K562 (cell line): ENCODE measurements at regions not wholly inside any gene's neighbourhood (a gene's known extent, or its start where the extent isn't known, plus 50 kb on each side); places are given as distances from the start of the nearest gene placed in this dataset.

Experiments
- ATAC-seq: fragments of 200-7000 bp; cut with Tn5 transposase; 3 replicates; pipeline ENCODE4 v1.9.1; 2020; ENCODE audit warnings: moderate library complexity
- BruUV-seq: library from RNA; stranded (reverse); fragments of 400-500 nt; replicated peaks from 2 replicates; lab custom pipeline; 2021; lab: Mats Ljungman, UMichigan
- CTCF ChIA-PET: fragments of 300-600 bp; formaldehyde crosslinking; extraction: SDS; loops from one replicate; lab custom pipeline; 2021; ENCODE audit warnings: low intra/inter-chr PET ratio; lab: Yijun Ruan, JAX
- POLR2A ChIA-PET: fragments of 300-600, 350-650 bp; sonication (Branson Sonifier 250); formaldehyde crosslinking; extraction: SDS; loops from one replicate; lab custom pipeline; 2021; ENCODE audit warnings: antibody characterized with exemption, inconsistent platforms; lab: Yijun Ruan, JAX
- DNase-seq, 4 experiments: peaks; one replicate each; pipeline versions ENCODE4 v3.0.0 to v3.0.0-alpha.2; 2011 to 2018; ENCODE audit warnings: low spot score in 3 of 4, mixed read lengths in 3 of 4; ENCODE audit errors: extremely low read depth in 1 of 4
- FAIRE-seq: peaks from 2 replicates; lab custom pipeline; 2011; peaks lifted over from hg19 to GRCh38; lab: Jason Lieb, UNC
- H2AFZ ChIP-seq: 2 replicates; pipeline ENCODE4 v1.6.0; 2011; ENCODE audit warnings: low read depth, low read length, control low read depth, inconsistent platforms
- H3K27ac ChIP-seq: fragments of 200-600 bp; 3 replicates; pipeline ENCODE4 v1.8.0; 2011; ENCODE audit warnings: low read depth, mild to moderate bottlenecking, control low read depth, inconsistent platforms, low read length, moderate library complexity, mixed read lengths; ENCODE audit errors: extremely low read depth
- H3K27me3 ChIP-seq, 2 experiments: fragments of 300-600 bp in 1 of 2; 2 replicates in 1 of 2; 3 replicates in 1 of 2; pipeline versions ENCODE4 v1.6.0 to v1.8.0; 2011; ENCODE audit warnings: inconsistent platforms in 2 of 2, low read length in 2 of 2, mild to moderate bottlenecking in 1 of 2, mixed read lengths in 1 of 2, moderate library complexity in 1 of 2; ENCODE audit not compliant: control insufficient read depth in 2 of 2, insufficient read depth in 2 of 2
- H3K36me3 ChIP-seq: fragments of 300-600 bp; 3 replicates; pipeline ENCODE4 v1.8.0; 2011; ENCODE audit warnings: mild to moderate bottlenecking, low read length, inconsistent platforms; ENCODE audit not compliant: control insufficient read depth, insufficient read depth
- H3K4me1 ChIP-seq, 2 experiments: fragments of 200-600 bp in 1 of 2; replicated peaks in 1 of 2; 2 replicates in 1 of 2; 3 replicates in 1 of 2; pipeline versions ENCODE4 v1.5.1 to v1.8.0; 2011; ENCODE audit warnings: inconsistent platforms in 2 of 2, low read length in 2 of 2, mild to moderate bottlenecking in 1 of 2, mixed read lengths in 1 of 2, moderate library complexity in 1 of 2; ENCODE audit not compliant: control insufficient read depth in 2 of 2, insufficient read depth in 2 of 2
- H3K4me2 ChIP-seq: 2 replicates; pipeline ENCODE4 v1.6.1; 2011; ENCODE audit warnings: low read length, control low read depth, inconsistent platforms, mixed read lengths; ENCODE audit not compliant: insufficient read depth
- H3K4me3 ChIP-seq: fragments of 200-600 bp; sonication (generic), shearing (Covaris generic); 2 replicates; pipeline ENCODE4 v1.5.1; 2016; ENCODE audit warnings: control low read depth, inconsistent platforms
- H3K79me2 ChIP-seq: fragments of 200-600 bp; 3 replicates; pipeline ENCODE4 v1.8.0; 2011; ENCODE audit warnings: low read length, inconsistent platforms; ENCODE audit not compliant: control insufficient read depth, insufficient read depth
- H3K9ac ChIP-seq, 2 experiments: 2 replicates each; pipeline versions ENCODE4 v1.6.0 to v1.6.1; 2011; ENCODE audit warnings: low read depth in 2 of 2, low read length in 2 of 2, control low read depth in 1 of 2, inconsistent platforms in 1 of 2, mild to moderate bottlenecking in 1 of 2, mixed read lengths in 1 of 2; ENCODE audit not compliant: insufficient read depth in 1 of 2
- H3K9me1 ChIP-seq: one replicate; pipeline ENCODE4 v1.6.0; 2011; ENCODE audit warnings: inconsistent platforms, mild to moderate bottlenecking, low read length, moderate library complexity; ENCODE audit not compliant: control insufficient read depth, insufficient read depth
- H3K9me3 ChIP-seq: replicated peaks from 2 replicates; pipeline ENCODE4 v1.5.1; 2011; ENCODE audit warnings: low read depth, low read length, inconsistent platforms; ENCODE audit not compliant: control insufficient read depth, insufficient read depth
- H4K20me1 ChIP-seq: replicated peaks from 2 replicates; pipeline ENCODE4 v1.6.1; 2011; ENCODE audit warnings: low read length, inconsistent platforms, mixed read lengths; ENCODE audit not compliant: control insufficient read depth, insufficient read depth
- ASH1L ChIP-seq: fragments of 450-650 bp; IDR thresholded peaks from 2 replicates; pipeline ENCODE4 v1.6.1; 2018; ENCODE audit warnings: borderline replicate concordance, mild to moderate bottlenecking, low read depth; ENCODE audit not compliant: partially characterized antibody
- ATF3 ChIP-seq, 2 experiments: fragments of 450-650 bp in 1 of 2; sonication (generic) in 1 of 2; formaldehyde crosslinking in 1 of 2; IDR thresholded peaks in 1 of 2; conservative IDR thresholded peaks in 1 of 2; 2 replicates each; pipeline versions ENCODE4 v1.6.1 to v1.8.1; 2016 to 2023; ENCODE audit warnings: mild to moderate bottlenecking in 2 of 2, moderate library complexity in 2 of 2, inconsistent platforms in 1 of 2, missing genetic modification reagents in 1 of 2
- FOSL1 ChIP-seq: fragments of 200-800 bp; sonication (Bioruptor generic); conservative IDR thresholded peaks from 2 replicates; pipeline ENCODE4 v1.6.1; 2016; ENCODE audit warnings: missing genetic modification characterization, missing compliant biosample characterization
- MAFG ChIP-seq: fragments of 450-650 bp; conservative IDR thresholded peaks from 2 replicates; pipeline ENCODE4 v1.6.1; 2016; ENCODE audit warnings: missing genetic modification characterization, missing compliant biosample characterization
- MITF ChIP-seq: IDR thresholded peaks from 2 replicates; pipeline ENCODE4 v1.6.1; 2014; ENCODE audit warnings: antibody characterized with exemption
- PBX2 ChIP-seq, 2 experiments: IDR thresholded peaks in 1 of 2; conservative IDR thresholded peaks in 1 of 2; 2 replicates each; pipeline ENCODE4 v1.6.1; 2016; ENCODE audit warnings: low read depth in 2 of 2, mild to moderate bottlenecking in 1 of 2, missing compliant biosample characterization in 1 of 2, missing genetic modification characterization in 1 of 2, moderate library complexity in 1 of 2
- RBM25 ChIP-seq: fragments of 200-400 bp; formaldehyde crosslinking; IDR thresholded peaks from 2 replicates; pipeline ENCODE4 v1.6.1; 2018; ENCODE audit warnings: low read length, low read depth, moderate library complexity; ENCODE audit not compliant: severe bottlenecking
- ZNF224 ChIP-seq: sonication (generic); formaldehyde crosslinking; IDR thresholded peaks from 2 replicates; pipeline ENCODE4 v1.8.0; 2022; ENCODE audit warnings: mild to moderate bottlenecking, missing genetic modification reagents
- WGBS: fragments of 100-300 bp; shearing (Covaris generic); methylation state at CpG from one replicate; pipeline ENCODE4 v1.1.6; 2016; ENCODE audit warnings: low coverage, mixed read lengths; ENCODE audit not compliant: insufficient coverage; ENCODE audit errors: missing lambda C conversion rate; 5-methylcytosine and 5-hydroxymethylcytosine counted together
- in situ Hi-C: fragments of 300-500 bp; cut with MboI; formaldehyde crosslinking; loops from 4 replicates; pipeline ENCODE4 v1.15.0; 2018; ENCODE audit warnings: inconsistent platforms, mixed read lengths
- intact Hi-C: fragments of 100-400 bp; cut with micrococcal nuclease; formaldehyde crosslinking; loops from 2 replicates; pipeline ENCODE4 v1.14.2; 2022

- DNase-seq (no peak), ATAC-seq (no peak), FAIRE-seq (no peak)
- intact Hi-C loops: no loop called here
- Histone ChIP-seq H3K4me2 (no peak overlapping the region), H3K9me3 (no peaks in the 10 kb centered on the region), H3K36me3 (no peaks in the 10 kb centered on the region), H3K9ac (no peak overlapping the region), H3K79me2 (no peaks in the 10 kb centered on the region), H3K9me1 (no peaks in the 10 kb centered on the region), H3K4me1 (no peaks in the 10 kb centered on the region), H3K4me3 (no peak overlapping the region), H3K27ac (no peak overlapping the region), H4K20me1 (no peaks in the 10 kb centered on the region), H3K27me3 (peaks cover 6 to 12% of the 10 kb centered on the region in 2 experiments), H2AFZ (no peak overlapping the region)
- ChIA-PET CTCF (no interaction called here), POLR2A (no interaction called here)
- WGBS: 2% methylated on average over 6 of the region's 6 CpGs
- in situ Hi-C loops: no loop called here
- no peak for TF ChIP-seq ZNF224 (CRISPR knock-in tag)
- TF ChIP-seq RBM25: peak; percentile 65
- BruUV-seq: no TSS peak
These were observed 105.6 kb downstream of the LIPG start for GRCh38 chr18:49667462-49667861.

GRCh38 chr18:49666045-49666775 is 104.4 kb downstream of the LIPG start:
- BruUV-seq: no TSS peak
- H3K4me1 ChIP-seq: no peaks in the 10 kb centered on the region
- ATAC-seq (no peak), FAIRE-seq (no peak), DNase-seq (no peak)
- in situ Hi-C loops (no loop called here), intact Hi-C loops (no loop called here)
- peaks cover 6 to 23% of the 10 kb centered on the region in 2 experiments for H3K27me3 ChIP-seq
- no peak overlapping the region for H3K4me3 ChIP-seq
- POLR2A ChIA-PET: no interaction called here
- CTCF ChIA-PET: no interaction called here
- no peak overlapping the region for H3K9ac ChIP-seq
- H3K27ac ChIP-seq: no peak overlapping the region
- H3K36me3 ChIP-seq: no peaks in the 10 kb centered on the region
- H2AFZ ChIP-seq: no peak overlapping the region
- WGBS: 2% methylated on average over 4 of the region's 4 CpGs
- H4K20me1 ChIP-seq: no peaks in the 10 kb centered on the region
- no peaks in the 10 kb centered on the region for H3K79me2 ChIP-seq
- no peaks in the 10 kb centered on the region for H3K9me3 ChIP-seq
- no peaks in the 10 kb centered on the region for H3K9me1 ChIP-seq
- no peak overlapping the region for H3K4me2 ChIP-seq
- TF ChIP-seq ATF3 (IDR thresholded peaks at IDR 0.05): 0 out of 2 replicates have a peak, but pooled peaks have one; percentile 29
- TF ChIP-seq ATF3 (CRISPR knock-in tag; conservative IDR thresholded peaks at IDR 0.05): no peak
- TF ChIP-seq MAFG (tag): 0 out of 2 replicates have a peak, but pooled peaks have one; percentile 13
- TF ChIP-seq FOSL1 (tag): peak; percentile 66
- no peak for TF ChIP-seq MITF
- TF ChIP-seq PBX2 (CRISPR knock-in tag; IDR thresholded peaks at IDR 0.05; ENCODE audit: low read depth): no peak
- 0 out of 2 replicates have a peak, but pooled peaks have one; percentile 7 for TF ChIP-seq PBX2 (tag; conservative IDR thresholded peaks at IDR 0.05; ENCODE audit: low read depth)
- TF ChIP-seq ASH1L: no peak
